NCI-H1092 treated with DMSO at 0.1 percent for 48 hours (cell line): ENCODE measurements at regions not wholly inside any gene's neighbourhood (a gene's known extent, or its start where the extent isn't known, plus 50 kb on each side); places are given as distances from the start of the nearest gene placed in this dataset.

Source experiments
- DNase-seq: peaks from one replicate; lab custom pipeline; 2025; lab: John Stamatoyannopoulos, UW

DNA sequence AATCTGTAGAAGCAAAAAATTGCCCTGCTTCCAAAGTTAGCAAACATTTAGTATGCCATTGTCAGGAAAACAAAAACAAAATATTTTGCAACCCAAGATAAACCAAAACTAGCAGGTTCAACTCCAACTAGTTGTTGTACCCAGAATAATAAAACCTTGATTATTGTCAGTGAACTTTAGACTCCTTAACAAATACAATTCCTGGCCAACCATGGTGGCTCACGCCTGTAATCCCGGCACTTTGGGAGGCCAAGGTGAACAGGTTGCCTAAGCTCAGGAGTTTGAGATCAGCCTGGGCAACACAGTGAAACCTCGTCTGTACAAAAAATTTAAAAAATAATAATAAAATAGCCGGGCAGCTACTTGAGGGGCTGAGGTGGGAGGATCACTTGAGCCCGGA is 53.6 kb upstream of the EPCAM start:
- DNase-seq, result no peak

DNA sequence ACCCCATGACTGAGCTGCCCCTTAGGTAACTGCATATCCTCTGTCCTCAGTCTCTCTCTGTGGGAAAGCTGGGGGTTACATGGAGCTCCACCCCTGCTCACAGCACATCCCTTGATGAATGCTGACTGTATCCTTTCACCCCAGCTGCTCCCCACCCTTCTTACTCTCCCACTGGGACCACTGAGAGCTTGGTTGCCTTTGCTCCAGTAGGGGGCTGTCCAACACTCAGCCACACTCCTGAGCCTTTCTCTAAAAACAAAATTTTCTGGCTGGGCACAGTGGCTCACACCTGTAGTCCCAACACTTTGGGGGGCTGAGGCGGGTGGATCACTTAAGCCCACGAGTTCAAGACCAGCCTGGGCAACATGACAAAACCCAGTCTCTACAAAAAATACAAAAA is 55.4 kb upstream of the EPCAM start:
- DNase-seq, result no peak

DNA sequence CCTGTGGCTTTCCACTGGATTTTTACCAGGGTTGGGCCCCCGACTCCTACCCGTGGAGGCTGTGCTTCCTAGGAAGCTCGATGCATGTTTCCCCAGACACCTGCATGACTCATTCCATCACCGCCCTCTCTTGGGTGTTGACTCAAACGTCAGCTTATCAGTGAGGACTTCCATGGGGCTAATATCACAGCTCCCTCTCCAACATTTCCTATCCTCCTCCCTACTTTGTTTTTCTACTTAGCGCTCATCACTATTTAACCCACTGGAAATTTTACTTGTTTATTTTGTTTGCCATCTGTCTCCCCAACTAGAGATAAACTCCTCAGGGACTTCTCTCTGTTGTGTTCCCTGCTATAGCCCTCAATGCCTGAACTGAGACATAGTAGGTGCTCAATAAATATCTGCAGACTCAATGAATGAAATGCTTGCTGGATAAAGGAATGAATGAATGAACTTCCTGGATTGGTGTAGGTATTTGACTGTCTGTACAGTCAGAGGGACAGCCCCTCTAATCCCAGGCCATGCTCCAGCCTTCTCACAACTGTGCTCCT is 55.9 kb upstream of the EPCAM start:
- no peak for DNase-seq

DNA sequence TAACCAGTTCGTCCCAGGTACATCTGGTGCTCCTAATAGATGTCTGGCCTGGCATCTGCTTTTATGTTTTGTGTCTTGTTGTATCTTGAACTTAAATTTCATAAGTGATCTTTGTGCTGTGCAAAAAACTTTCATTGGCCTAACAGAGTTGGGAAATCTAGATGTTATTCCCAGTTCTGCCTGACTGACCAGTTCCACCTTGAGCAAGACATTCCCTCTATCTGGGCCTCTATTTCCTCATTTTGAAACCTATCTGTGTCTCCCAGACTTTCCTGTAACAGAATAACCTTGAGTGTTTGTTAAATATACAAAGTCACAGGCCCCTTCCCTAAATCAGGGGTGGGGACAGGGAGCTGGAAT is 56.6 kb upstream of the EPCAM start:
- no peak for DNase-seq

DNA sequence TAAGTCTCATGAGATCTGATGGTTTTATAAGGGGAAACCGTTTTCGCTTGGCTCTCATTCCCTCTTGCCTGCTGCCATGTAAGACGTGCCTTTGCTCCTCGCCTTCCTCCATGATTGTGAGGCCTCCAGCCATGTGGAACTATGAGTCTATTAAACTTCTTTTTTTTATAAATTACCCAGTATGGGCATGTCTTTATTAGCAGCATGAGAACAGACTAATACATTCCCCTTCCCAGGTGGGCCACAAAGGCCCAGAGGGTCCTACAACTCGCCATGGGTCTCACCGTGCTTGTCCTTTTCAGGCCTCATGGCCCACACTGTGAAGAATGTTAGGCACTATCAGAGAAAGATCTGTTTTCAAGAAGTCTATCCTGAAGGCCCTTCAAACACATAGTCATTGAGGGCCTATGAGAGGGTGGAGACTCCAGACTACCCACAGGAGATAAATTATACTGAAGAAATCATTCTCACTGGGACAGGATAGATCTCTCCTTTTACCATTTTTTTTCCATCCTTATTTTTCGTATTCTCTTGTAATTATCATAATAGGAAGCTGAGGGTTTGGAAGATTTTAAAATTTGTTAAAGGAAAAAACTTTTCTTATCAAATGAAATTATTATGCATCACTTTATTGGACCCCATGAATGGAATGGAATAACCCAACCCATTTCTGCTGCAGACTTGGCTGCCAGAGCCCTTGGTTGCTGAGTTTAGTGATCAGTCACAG is 57.2 kb upstream of the EPCAM start:
- no peak for DNase-seq

DNA sequence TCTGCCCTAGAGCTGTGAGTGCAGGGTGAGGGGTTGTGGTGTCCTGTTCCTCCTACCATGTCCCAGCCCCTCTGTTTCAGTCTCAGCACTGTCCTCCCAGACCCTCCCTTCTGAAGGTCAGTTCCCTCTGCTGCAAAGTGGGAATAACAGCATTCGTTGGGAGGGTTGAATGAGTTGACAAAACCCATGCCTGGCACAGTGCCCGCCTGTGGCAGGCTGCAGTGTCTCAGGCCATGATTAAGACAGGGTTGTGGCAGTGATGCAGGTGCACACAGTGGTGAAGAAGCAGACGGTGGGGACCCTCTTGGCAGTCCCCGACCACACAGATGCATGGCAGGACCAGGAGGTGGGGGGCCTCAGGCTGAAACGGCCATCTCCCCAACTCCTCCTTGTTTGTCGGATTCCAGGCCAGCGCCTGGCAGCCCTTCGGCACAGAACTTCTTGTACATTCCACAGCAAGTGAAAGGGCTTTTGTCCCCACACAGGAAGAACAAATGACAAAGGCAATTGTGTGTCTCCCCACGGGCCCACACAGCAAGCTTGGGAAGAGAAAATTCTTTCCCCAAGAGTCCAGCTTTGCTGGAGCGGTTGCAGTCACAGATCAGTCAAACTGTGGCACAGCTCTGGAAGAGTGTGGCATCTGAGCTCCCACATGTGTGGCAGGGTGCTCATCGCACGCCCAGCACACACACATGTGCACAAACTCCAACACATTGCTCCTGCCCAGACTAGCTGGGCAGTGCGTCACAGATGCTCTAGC is 58.1 kb upstream of the EPCAM start:
- no peak for DNase-seq

DNA sequence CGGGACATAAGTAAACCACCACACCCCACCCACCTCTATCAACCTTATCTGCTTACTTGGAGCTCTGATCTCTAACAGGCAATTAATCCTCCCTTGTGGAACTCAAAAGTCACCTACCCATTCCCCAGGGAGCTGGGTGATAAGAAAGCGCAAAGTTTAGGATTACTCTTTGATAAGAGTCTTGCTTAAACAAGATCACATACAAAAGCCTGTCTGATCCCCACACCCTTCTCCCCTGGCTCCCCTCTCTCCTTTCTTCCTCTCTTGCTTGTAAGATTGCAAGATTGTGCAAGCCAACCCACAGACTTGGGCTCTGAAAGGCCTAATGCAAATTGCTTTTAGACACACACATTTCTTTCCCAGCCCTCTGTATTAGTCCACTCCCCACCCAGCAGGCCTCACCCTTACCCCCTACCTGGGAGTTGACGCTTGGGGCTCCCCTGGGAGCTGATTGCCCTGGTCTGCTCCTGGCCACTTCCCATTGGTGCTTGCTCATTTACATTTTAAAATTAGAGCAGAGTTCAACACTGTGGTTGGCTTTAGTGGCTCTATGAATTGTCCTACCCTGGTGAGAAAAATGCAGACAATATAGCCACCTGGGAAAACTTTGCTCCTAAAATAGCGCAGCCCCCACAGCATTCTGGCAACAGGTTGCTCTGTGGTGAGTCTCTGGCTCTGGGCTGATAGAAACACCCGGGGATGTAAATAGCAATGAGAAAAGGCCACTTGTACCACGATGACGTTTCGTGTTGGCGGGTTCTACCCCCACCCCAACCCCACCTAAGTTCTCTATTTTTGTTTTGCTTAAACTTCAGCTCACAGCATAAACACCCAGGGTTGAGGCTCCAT is 58.9 kb upstream of the EPCAM start:
- DNase-seq, result no peak

DNA sequence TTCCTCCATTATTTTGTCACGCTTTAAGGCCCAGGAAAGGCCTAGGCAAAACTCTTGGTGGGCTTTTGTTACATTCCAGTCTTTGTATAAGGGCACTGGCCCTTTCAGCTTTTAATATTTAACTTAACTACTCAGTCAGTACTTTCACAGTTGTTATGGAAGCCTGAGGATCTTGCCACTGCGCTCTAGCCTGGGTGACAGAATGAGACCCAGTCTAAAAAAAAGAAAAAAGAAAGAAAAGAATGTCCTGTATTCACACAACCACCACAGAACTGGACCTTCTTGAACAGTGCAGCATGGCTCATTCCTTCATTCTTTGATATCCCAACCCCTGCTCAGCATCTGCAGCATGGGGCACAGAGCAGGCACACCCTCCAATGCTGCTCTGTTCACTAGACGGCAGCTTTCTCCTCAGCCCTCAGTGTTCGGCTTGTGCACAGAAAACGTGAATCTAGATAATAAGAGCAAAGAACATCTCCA is 59.6 kb upstream of the EPCAM start:
- no peak for DNase-seq

DNA sequence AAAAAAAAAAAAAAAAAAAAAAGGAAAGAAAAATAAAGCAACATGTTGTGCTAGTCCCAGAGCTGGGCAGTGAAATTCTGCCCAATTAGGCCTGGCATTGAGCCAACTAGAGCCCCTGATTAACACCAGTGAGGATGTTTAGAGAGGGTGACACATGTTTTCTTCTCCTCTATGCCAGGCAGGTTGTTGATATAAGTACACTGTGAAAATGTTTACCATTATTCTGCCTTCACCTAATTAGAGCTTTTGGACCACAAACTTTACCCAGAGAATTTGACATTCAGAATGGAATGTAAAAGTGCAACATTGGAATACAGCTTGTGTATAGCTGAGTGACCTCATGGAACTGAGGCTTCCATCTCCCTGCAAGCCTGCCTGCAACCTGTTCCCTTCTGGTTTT is 62.0 kb upstream of the EPCAM start:
- DNase-seq, result no peak

DNA sequence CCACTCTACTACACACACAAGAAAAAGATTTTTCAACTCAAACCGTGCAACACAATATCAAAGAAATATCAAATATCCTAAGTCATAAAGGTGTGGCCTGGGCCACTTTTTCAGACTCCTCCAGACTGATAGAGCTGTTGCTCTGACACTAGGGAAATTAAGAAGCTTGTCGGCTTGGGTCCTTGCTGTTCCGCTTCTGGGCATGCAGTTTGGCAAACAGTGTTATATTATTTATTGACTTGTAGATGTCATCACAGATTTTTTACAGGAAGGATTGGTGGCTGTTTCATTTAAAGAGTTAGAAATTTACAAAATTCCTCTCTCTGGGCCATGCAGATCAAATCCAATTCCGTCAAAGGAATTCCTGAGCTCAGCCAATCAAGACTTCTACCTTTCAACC is 64.5 kb upstream of the EPCAM start:
- DNase-seq, result no peak

DNA sequence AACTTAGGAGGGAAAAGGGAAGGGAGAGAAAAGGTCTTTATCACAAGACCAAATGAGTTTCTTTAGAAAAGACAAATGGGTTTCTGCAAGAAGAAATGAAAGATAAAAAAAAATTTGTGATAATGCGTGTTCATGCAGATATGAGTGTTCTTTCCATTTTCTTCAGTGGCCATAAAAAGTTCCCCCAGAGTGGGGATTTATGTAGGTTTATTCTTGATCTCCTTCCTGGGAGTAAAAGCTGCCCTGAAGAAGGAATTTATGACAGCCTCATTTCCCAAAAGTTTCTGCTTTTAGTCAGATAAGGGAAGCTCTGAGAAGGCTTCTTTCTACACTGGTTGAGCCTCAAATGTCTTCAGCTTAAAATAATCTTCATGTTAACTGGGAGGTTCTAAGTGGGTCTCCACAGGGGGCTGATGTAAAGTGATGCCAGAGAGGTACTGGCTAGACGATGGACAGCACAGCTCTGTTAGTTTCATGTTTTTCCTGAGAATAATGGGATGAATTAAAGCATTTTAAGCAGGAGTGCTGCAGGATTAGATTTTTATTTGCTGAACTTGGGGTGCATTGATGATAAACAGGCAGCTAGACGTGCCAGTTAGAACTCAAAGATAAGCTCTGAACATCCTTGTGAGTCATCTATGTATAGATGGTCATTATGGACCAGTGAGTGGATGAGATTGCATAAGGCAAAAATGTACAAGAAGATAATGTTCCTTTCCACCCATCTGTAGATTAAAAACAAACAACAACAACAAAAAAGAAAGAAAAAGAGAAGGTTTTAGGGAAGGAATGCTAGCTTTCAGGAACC is 65.6 kb upstream of the EPCAM start:
- DNase-seq, result no peak

DNA sequence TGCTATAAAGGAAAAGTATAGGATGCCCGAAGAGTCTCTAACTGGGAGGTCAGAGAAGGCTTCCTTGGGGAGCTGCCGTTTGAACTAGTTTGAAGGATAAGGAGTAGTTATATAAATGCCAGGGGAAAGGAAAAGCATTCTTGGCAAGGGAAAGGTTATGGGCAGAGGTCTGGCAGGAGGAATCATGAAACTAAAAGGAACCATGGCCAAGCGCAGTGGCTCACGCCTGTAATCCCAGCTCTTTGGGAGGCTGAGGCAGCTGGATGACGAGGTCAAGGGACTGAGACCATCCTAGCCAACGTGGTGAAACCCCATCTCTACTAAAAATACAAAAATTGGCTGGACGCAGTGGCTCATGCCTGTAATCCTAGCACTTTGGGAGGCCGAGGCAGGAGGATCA is 66.8 kb upstream of the EPCAM start:
- DNase-seq, result no peak

DNA sequence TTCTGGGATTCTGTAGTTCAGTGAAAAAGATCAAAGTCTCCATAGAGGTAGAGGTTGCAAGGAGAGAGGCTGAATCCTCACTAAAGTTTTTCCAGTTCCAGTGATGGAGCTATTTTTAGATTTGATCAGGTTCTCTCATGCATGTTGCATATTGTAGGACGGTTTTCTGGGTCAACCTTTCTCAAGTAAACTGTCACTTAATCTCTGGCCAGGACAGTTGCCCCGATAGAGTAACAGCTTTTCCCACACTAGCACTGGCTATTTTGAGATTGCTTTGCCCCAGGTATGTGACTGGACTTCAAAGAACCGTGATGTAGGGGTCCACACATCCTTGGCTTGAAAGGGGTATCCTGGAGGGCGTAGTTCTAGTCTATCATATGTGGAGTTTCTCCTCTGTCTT is 67.4 kb upstream of the EPCAM start:
- no peak for DNase-seq

DNA sequence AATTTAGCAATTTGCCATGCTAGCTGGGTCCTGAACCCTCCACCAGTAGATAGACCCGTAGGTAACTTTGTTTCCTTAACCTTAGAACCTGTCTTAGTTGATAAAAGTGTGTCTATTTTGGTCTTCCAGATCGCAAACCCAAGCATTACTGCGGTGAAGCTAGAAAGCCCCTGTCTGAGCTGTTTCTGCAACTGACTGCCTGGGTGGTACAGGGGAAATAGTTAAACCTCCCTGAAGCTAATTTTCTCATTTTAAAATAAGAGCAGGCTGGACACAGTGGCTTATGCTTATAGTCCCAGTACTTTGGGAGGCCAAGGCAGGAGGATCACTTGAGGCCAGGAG is 67.9 kb upstream of the EPCAM start:
- DNase-seq, result no peak

DNA sequence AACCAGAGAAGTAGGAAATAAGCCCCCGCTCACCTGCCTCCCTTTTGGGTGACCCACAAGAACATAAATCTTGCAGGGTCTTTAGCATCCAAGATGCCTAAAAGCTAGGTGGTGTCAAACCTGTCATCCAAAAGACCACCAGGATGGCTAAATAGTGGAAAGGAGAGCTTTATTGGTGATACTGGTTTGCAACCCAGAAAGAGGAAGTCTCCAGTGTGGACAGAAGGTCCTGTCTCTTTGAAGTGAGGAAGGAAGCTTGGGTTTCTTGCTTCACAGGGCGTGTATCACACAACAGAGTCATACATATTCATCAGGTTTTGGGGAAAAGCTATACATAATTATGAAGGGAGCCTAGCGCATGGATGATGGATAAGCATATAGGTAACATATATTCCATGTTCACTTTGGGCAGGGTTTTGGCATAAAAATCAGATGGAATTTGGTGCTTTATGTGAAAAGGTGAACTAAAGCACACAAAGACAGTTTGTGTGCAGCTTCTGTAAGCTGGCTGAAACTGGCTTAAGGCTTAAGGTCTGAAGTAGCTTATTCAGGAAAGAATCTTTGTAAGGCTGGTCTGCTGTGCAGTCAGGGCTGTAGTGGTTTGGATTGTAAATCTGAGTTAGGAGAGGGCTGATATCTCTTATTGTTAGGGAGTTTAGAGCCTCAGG is 68.4 kb upstream of the EPCAM start:
- no peak for DNase-seq

DNA sequence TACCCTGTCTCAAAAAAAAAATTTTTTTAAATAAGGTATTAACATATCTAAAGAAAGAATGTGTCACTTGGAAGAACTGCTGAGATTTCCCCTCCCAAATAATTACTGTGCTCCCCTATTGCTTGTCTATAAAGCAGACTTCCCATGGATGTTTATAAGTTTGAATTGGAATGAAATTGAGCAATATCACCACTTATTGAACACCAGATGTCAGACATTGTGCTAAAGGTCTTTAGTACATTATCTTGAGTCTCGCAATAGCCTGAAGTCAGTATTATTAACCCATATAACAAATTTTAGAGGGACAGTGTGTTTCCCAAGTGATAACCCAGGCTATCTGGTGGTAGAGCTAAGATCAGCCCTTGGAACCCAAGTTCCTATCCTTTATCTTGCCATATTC is 69.0 kb upstream of the EPCAM start:
- no peak for DNase-seq

DNA sequence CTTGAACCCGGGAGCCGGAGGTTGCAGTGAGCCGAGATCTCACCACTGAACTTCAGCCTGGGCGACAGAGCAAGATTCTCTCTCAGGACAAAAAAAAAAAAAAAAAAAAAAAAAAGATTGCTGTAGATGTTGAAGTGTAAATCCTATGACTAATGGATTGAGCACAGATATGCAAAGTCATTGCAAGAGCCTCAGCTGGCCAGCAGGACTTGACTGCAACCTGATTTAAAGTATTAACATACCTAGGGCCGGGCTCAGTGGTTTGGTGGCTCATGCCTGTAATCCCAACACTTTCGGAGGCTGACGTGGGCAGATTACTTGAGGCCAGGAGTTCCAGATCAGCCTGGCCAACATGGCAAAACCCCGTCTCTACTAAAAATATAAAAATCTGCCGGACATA is 69.6 kb upstream of the EPCAM start:
- DNase-seq, result no peak

DNA sequence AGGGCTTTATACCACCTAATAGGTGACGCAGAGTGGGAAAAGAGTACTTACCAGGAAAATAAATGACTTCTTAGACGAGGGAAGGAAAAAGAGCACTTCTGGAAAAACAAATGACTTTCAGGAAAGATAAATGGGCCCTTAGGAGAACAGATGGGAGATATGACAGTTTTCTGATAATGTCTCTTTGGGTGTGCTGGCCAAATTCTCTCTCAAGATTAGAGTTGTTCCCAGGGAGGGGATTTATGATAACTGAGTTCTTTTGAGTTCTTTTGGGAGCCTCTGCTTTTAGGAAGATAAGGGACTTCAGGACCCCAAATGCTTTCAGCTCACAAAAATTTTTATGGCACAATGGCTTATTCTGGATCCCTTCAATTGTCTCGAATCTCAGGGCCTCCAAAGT is 70.3 kb upstream of the EPCAM start:
- DNase-seq, result no peak

DNA sequence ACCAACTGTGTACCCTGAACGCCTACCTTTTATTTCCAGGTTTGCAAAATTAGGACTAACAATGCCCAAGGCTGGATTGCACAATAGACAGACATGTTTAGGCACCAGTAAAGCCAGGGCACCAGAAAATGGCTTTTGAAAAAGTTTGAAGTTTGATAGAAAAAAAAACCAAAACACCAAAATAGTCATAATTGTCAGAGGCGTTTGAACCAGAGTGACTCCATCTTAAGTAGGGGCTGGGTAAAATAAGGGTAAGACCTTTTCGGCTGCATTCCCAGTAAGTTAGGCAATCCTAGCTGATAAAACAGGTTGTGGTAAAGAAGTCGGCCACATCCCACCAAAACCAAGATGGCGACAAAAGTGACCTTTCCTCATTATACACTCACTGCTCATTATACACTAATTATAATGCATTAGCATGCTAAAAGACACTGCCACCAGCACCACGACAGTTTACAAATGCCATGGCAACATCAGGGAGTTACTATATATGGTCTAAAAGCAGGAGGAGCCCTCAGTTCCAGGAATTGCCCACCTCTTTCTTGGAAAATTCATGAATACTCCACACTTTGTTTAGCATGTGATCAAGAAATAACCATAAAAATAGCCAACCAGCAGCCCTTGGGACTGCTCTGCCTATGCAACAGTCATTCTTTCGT is 71.2 kb upstream of the EPCAM start:
- no peak for DNase-seq

DNA sequence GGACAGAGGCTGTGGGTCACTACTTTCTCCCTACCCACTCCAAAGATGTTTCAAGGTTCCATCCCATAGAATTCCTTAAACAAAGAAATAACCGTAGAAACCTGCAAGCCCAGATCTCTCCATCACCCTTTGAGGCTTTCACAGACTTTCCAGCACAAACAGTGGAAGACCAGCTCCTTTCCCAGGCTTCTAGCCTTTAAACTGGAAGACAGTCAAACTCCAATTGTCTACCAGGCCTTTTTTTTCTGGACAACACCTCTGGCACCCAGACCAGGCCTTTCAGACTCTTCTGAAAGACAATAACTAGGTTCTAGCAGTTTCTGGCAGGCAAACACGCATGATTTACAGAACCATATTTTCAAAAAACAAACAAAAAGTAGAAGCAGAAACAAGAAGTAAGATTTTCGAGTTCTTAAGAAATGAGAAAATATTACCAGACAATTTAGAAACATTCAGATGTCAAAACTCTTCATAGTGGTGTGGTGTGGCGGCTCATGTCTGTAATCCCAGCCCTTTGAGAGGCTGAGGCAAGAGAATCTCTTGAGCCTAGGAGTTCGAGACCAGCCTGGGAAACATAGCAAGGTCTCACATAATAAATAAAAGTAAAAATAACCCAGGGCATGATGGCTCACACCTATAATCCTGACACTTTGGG is 73.0 kb upstream of the EPCAM start:
- no peak for DNase-seq
